NCI-H2171 (cell line): ENCODE measurements at regions not wholly inside any gene's neighbourhood (a gene's known extent, or its start where the extent isn't known, plus 50 kb on each side); places are given as distances from the start of the nearest gene placed in this dataset.

Experiments used
- DNase-seq: peaks from one replicate; lab custom pipeline; 2025; lab: John Stamatoyannopoulos, UW

DNA sequence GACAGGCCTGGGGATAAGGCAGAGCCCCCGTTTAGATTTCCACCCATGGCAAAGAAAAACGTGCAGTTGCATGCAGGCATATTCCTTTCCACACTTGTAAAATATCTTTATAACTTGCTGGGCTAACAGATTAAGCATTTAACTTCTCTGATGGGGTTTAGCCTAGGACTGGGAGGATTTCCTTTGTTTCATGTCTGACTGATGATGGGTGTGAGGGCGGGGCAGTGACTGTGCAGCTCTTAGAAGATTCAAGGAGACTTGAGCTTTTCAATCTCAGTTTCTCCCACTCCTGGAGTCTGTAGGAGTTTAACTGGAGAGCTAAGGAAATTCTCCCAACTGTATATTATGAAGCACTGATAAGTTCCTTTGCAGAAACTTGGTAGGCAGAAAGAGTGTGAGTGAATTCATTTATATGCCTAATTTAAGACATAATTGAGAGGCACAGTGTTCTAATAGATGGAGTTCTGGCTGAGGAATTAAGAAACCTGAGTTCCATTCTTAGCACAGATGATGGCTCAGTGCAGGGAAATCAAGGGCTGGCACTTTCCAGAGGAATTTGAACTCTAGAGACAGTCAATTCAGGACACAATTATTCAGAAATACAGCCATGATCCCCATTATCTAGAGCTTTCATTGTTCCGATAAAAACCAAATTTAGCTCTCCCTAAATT is 214.6 kb upstream of the CNR1 start:
- no peak for DNase-seq

DNA sequence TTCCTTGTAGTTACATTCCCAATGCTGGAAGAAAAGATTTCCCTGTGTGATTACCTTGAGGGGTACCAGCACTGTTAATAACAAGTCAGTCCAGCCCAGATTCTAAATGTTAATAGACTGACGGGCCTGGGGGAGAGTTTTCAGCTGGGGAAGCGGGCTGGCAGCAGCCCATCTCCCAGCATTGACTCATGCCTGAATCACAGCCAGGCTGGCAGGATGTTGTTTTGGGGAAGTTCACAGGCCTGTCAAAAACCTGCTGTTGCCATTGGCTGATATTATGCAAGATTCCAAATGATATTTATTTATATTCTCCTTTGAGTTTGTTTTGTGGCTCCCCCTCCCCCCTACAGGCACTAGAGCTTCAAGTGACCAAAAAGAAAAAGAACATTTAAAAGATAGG is 213.9 kb upstream of the CNR1 start:
- no peak for DNase-seq

DNA sequence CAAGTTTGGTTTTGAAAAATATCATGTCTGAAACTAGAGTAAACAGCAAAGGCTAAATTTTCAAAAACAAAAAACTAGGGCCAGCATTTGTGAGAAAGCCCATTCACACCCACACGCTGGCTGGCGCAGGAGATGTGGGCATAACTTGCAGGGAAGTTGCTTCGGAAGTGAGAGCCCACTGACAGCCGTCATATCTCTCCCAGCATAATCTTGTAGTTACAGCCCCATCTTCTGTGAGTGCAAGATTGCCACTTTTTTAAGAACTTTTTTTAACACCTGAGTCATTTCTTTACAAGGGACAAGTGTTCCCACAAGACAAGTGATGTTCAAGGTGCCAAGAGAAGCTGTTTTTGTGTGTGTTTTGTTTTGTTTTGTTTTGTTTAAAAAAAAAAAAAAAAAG is 212.5 kb upstream of the CNR1 start:
- DNase-seq = no peak

DNA sequence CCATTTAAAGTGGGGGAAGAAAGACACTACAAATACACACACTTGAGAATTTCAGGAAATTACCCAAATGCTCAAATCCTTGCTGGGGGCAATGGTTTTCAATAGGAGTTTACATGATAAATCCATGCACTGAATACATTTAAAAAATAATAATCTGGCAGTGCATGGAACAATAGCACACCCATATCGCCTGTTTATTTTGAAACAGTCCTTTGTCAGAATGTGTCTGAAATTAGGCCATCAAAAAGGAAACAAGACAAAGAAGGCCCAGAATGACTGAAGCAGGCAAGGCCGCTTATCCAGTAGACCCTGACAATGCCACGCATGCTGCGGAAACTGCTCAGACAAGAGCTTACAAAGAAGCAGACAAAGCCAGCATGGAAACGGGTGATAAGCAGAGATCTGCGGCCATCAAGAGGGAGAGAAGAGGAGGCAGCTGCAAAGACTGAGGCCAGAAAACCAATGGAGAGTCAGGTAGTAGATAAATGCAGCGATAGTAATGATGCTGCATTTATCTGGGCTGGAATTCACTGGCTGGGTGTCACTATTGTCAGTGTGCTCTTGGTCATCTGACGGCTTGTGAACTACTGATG is 211.9 kb upstream of the CNR1 start:
- DNase-seq = no peak

DNA sequence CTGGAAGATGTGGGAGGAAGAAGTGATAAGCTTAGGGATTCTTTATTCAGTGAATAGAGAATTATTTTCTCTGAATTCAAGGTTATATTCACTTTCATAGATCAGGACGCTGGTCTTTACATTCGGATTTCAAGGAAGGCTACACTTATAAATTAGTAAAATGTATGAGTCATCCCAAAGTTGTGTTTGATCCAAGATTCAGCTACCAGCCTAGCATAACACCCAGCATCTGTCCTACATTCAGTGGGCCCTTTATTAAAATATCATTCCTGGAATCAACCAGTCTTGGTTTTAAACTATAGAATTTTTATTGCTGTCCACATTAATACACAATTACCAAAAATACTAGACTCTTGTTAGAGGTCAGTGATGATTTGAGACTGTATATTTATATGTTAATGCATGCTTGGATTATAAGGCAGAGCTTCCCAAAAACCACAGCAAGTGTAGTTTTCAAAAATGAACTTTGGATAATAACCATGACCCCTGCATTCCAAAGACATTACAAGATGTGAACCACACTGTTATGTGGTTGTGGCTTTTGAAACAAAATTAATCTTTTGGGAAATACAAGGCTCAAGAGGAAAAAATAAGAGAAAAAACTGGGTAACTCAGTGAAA is 210.7 kb upstream of the CNR1 start:
- DNase-seq = no peak

DNA sequence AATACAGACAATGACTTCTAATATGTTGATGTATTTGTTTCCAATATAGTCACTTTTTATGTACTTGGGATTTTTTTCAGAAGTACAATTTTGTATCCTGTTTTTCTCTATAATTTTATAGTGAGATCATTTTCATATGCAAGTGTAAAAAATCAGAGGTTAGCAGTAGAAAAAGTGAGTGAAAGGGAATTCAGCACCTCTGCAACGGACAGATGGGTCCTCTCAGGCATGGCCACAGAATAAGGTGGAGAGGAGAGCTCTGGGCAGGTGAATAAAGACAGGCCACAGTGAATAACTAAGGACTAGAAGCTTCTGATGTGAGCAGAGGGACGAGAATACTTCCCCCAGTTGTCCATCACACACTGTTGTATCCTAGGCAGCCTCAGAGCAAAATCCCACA is 210.1 kb upstream of the CNR1 start:
- no peak for DNase-seq

DNA sequence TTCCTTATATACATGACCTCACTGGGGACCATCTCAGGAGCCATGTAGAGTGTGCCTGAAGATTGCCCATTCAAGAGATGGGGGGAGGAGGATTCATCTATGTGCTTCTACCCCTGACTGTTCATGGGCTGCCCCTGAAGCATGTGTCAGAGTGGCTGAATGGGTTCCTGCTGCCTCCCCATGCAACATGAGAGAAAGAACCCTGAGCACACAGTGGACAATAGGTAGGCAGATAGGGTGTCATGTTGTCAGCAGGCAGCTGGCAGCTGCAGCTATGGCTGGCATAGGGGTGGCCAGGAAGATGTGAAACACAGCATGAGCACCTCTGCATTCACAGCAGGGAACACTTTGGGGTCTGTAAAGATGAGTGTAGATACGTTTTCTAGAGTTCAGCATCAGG is 208.4 kb upstream of the CNR1 start:
- no peak for DNase-seq

DNA sequence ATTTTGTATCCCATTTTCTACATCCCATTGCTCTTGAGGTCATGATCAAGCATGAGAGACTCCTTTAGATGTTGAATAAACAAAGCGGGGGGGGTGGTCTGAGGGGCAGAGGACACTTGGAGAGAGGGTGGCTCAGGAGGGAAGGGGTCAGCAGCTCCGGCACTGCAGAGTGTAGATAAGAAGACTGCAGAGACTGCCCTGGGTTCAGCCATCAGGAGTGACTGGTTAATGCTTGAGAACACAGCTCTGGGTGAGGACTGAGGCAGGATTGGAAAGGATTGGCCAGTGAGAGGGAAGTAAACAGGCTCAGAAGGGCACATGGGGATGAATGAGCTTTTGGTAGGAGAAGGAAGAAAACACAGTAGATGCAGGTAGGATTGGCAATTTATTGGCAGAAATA is 205.3 kb upstream of the CNR1 start:
- DNase-seq = no peak

DNA sequence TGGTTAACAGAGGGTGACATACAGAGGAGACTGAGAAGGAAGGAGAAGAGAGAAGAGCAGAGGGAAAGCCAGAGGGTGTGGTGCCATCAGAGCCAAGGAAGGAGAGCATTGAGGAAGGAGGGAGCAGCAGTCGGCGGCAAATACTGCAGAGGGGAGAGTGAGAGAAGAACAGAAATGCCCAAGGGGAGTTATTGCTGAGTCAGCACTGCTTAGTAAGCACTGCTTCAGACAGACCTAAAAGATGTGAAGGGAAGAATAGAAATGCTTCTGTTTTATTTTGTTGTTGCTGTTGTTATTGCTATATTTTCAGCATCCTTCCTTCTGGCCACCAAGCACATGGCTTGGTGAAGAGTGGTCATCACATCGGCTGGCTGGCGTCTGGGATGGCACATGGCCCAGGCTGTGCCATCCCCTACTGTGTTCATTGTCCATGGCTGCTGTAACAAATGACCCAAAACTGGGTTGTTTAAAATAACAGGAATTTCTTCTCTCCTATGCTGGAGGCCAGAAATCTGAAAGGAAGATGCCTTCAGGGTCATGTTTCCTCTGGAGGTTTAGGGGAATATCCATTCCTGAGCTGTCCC is 204.1 kb upstream of the CNR1 start:
- DNase-seq = no peak

DNA sequence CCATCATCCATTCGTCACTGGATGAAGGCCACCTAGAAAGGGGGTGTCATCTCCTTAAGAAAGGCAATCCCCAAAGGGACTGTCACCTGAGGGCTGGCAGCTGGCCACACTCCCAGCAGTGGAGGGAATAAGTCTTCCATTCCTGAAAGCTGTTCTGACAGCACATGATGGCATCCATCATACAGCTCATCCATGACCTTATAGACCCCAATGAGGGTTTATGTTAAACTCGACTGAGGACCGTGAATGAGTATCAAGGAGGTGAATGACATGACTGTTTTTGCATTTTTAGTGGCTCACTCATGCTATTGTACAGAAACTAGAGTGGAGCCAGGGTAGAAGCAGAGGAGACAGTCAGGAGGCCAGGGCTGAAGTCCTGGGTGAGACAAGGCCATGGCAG is 203.1 kb upstream of the CNR1 start:
- DNase-seq = no peak

DNA sequence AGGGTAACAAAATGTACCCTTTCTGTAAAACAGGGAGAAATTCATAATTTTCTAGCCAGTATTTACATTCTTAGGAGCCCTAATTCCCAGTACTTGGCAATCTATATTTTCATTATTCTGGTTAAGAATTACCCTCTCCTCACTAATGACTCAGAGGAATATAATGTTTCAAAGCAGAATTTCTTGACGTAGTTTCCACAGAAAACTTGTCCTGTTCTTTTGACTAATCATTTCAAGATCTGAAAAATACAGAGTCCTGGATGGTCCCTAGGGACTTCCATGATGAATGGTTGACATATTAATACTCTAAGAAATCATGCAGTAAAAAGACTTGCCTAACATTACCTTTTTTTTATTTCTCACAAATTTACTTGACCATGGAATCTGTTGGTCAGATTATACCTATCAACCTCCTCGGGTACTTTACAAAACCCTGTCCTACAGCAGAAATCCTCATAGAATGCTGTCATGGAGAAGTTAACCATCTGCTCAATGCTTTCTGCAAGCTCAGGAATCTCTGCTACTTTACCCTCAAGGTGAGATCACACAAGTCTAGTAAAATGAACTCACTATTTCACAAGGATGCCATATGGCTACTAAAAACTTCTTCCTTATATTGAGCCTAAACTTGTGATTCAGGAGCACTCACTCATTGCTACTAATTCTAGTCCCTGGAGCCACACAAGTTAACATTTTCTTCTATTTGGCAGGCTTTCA is 202.1 kb upstream of the CNR1 start:
- DNase-seq = no peak

DNA sequence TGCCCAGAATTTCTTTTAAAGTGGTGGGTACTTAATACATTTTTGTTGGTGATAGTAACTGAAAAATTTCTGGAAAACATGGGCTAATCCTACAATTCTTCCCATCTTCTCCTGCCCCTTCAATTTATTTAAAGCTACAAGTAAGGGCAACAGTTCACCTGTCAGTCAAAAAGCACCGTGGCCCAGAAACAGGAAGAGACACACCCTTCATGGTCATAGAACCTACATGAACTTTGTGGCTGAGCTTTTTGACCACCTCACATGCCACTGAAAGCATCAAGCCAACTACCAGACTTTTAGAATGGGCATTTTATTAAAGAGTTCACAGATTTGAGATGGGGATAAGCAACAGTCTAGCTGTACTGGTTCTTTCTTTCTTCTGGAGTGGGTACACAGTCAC is 201.1 kb upstream of the CNR1 start:
- DNase-seq = no peak

DNA sequence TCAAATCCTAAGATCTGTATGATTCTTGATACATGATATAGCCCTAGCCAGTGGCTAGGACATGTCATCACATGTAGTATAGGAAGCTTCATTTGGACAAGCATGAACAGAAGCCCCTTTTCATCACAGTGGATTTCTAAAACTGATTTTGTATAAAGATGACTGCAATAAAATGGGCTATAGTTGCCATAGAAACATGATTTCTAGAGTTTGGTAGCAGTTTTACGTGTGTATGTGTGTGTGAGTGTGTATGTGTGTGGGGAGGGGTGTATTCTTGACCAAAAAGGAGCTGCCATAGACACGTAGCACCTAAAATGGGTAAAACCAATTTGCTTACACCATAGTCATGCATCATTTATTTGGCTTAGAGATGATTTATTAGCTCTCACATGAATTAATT is 200.5 kb upstream of the CNR1 start:
- no peak for DNase-seq

DNA sequence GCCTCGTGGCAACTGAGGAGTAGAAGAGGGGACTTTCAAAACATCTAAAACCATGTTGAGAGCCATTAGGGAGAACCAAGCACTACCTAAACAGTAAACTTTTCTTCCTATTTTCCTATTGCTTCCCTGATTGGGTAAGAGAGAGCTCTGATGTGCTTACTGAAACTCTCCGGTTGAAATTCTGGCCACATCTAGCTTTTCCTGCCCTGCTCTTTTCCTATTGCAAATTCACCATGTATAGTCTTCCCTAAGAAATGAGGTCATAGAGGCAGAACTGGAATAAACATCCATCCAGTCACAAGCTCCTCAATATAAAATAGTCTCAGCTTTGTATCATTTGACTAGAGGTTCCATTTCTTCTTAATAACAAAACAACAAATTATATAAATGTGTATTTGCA is 199.5 kb upstream of the CNR1 start:
- DNase-seq = no peak

DNA sequence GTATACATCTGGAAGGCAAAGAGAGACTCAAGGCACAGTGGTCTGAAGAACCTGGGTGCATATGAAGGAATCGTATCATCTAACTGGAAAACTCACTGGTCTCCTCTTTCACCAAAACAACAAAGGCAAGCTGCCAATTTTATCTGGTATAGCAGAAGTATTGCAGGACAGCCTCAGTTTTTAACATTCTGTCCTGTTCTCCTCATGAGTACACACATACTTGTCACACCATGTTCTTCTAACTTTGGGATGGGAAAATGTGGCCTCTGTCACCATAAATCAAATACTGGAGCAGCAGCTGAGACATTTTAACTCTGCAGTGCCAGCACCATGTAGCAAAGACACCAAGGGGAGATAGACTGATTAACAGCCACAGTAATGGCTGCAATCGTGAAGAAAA is 199.1 kb upstream of the CNR1 start:
- no peak for DNase-seq

DNA sequence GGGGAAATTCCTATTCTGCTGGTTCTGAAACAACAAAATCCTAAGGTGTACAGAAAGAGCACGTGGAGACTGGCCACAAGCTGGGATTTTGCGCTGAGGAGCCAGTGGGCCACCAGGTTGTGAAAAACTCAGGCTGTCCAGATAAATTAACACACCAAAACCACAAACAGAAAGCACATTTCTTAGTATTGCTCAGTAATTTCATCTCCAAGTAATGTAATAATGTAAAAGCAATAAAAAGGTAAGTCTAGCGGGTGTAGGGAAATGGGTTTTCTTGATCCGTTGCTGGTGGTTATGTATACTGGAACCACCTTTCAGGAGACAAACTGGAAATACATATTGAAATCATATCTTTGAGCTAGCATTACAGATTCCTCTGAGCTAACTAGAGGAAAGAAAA is 195.6 kb upstream of the CNR1 start:
- no peak for DNase-seq

DNA sequence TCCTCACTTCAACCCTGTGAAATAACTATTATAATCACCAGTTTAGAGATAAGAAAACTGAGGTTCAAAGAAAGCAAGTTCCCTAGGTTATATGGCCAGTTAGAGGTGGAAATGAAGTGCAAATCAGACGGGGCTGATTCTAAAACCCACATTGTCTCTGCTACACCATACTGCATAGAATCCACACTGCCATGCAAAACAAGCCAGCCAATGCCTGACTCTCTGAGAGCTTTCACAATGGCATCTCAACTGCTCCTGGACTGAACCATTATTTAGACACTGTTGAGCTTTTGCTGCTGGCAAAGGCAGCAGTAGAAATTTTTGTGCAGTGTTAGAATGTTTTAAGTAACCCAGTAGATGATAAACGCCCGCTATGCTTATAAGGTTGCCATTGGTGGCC is 195.2 kb upstream of the CNR1 start:
- no peak for DNase-seq

DNA sequence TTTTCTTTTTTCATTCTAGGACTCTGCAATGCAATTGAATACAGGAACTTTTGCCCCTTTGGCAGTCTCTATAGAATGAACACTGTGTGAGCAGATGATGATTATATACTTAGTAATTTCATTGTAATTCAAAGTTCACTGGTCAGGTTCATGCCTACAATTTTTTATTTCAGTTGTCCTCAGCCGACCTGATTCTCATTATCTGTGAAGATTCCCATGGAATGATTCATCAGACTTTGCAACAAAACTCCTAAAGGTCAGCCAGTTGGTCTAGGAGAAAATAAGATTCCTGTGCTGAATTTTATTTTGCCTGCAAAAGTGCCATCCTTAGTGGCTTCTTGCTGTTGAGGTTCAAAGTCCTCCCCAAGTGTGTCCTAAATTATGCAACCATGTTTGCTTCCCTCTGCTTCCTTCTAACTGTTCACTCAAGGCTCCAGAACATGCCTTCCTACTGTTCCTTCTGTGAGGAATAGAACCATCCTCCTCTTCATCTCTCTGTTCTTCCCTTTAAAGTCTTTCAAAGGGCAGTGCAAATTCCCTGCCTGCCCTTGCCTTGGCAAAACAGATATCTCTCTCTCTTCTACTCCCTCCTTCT is 194.2 kb upstream of the CNR1 start:
- no peak for DNase-seq

DNA sequence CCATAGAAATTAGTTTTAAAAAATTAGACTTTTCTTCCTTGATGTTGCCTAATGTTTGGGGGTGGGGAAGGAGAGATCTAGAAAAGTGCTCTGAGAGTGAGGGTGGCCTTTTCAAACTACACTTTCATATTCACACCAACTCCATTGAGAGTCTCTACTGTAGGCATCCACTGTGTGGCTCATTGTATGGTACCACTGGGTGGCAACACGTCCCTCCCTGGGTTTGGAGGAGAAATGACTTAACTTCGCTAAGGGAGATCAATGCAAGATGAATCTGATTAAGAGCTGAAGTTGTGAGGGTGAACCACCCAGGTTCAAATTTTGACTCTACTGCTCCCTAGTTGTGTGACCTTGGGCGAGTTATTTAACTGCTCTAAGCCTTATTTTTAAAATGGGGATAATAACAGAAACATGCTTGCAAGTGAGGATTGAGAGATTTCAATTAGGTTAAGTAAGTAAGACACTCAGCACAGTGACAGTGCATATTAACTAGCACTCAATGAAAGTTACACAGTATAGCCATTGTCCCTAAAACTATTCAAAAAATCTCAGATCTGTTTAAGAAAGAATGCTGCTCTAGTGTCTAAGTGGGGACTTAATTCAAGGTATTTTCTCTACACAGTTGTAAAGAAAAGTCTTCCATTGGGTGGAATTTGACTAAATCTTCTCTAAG is 193.5 kb upstream of the CNR1 start:
- no peak for DNase-seq

DNA sequence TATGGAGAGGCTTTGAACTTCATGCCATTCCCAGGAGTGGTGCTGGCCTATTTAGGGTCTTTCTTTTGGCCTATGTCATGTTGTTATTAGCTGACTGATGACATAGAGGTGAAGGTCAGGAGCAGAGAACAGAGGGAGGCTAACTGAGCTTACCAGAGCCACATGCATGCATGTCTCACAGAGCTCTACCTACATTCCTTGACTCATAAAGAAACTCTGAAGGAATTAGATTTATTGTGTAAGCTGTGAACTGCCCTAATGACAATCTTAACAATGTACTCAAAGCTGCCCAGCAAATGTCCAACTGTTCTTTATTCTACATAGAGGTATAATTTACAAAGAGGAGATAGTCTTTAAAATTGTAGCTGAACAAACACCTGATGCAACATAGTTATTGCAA is 192.7 kb upstream of the CNR1 start:
- DNase-seq = no peak

DNA sequence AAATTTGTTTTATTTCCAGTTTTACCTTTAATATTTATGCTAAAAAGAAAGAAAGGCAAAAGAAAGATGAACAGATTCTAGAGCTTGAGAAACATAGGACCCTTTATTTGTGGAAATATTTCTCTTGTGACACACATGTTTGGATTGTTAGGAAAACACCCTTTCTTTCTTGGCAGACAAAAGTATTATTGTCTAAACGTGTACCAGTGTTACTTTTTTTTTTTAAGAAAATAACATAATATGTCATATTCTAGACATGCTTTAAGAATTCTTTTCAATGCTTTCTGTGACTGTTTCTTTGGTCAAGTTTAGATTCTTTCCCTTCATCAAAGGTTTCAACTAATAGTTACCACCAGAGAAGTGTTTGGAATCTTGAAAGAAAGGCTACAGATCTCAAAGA is 183.4 kb upstream of the CNR1 start:
- DNase-seq = no peak

DNA sequence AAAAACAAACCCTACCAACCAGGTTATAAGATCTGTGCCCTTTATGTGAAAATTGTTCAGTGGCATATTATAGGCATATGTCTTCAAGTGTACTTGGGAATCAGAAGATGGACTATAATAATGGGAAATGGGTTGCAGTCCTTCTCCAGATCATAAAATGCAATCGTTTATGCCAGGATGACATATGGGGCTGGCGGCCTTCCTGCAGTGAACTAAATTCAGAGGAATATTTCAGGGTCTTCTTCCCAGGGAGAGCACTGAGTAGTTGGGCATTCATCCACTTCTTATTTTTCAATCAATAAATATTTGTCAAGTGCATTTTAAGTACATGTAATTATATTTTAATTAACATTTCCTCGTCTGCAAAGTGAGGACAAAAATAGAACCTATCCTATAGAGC is 176.2 kb upstream of the CNR1 start:
- no peak for DNase-seq
